NCI-H226 (cell line): ENCODE measurements at regions not wholly inside any gene's neighbourhood (a gene's known extent, or its start where the extent isn't known, plus 50 kb on each side); places are given as distances from the start of the nearest gene placed in this dataset.
"Not testable (repeated sequence)": the region's sequence is repeated elsewhere in the genome, so short reads cannot be mapped to it uniquely, and the experiment has no call there.

Experiments
- DNase-seq: peaks from one replicate; pipeline ENCODE4 v3.0.0-alpha.2; 2015

GRCh38 chr5:44252545-44252944, 136.7 kb downstream of the FGF10 start:
- DNase-seq: peak; percentile 12

- DNase-seq: no peak
Observed at GRCh38 chr5:44246986-44247385, 142.2 kb downstream of the FGF10 start.

DNA sequence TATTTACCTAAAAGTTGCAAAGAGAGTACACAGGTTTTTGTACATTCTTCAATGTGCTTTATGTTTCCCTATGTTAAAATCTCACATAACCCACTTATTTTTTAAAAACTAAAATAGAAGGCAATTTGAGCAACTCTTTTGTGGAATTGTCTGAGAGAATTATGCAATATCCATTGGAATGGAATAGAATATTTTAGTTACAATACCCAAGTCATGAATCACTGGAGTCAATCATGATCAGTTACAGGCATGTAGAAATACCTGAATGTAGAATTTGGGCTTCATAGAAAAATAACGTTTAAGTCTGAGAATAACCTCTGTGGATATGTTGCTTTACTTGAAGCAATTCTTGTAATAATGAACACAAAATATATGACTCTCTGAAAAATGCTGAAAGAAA, 143.3 kb downstream of the FGF10 start:
- DNase-seq: no peak

GRCh38 chr5:44242791-44243190, 146.4 kb downstream of the FGF10 start:
- no peak for DNase-seq

GRCh38 chr5:44236040-44236439, 153.2 kb downstream of the FGF10 start:
- DNase-seq: no peak

DNA sequence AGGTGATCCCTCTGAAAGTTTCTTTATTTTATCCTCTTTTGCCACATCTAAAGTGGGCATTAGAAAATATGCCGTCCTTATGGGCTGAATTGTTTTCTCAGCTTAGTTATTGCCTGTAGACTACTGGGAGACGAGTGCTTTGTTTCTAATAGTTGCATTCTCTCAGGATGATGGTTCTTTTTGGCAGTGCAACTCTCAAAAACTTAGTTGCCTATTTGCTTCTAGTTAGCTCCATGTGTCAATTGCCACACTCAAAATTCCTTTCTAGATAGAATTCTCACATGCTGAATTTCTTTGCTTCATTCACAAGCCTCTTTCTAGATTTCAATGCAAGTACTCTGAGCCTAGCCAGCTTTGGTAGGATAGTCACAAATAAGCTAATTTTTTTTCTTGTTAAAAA, 155.5 kb downstream of the FGF10 start:
- no peak for DNase-seq

GRCh38 chr5:44225231-44226160, 163.7 kb downstream of the FGF10 start:
- no peak for DNase-seq

GRCh38 chr5:44199408-44199807, 189.8 kb downstream of the FGF10 start:
- no peak for DNase-seq

DNA sequence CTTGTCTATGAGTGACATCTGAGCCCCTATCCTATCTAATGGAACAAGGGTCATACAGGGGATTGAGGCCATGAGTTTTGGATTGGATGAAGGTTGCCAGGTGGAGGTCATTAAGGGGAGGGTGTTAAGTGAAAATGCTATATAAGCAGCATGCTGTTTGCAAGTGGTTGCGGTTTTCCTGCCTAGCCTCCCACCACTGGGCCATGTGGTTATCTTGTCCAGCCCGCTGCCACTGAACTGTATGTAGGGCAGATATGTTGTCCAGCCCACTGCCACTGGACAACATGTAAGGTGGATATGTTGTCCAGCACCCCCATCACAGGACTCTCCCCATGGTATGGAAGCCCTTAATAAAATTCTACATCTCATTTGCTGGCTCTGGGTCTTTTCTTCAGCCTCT, 200.0 kb downstream of the FGF10 start:
- no peak for DNase-seq

DNA sequence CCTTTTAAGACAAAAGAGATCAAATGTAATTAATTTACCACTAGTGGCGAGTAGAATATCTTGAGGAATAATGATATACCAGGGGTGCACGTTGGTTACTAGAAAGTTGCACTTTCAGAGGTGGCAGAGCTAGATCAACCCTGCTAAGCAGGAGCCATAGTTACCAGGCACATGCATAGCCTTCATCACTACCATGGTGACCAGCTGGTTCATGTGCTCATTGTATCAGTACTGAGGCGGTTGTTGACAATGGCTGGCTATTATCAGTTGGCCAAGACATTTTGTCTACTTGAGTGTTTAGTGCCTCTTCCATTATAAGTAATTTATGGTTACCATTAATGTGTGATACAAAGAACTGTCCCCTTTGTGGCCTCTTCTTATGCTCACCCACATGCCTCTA, 201.2 kb downstream of the FGF10 start:
- DNase-seq: no peak

DNA sequence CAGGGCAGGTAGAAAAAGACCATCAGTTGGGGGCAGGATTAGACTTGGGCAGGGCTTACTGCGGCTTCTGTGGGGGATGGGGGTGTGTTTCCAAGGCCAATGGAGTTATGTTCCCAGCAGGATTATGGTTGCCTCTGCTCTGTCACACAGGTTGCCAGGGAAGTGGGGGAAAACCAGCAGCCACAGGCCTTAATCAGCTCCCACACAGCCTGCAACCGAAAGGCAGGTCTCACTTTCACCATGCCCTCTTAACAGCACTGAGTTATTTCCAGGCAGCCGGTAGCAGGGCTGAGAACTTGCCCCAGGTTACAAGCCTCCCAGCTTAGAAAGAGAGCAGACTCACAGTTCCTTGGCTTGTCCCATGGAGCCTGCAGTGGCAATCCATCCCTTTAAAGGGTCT, 205.5 kb downstream of the FGF10 start:
- DNase-seq: no peak

GRCh38 chr5:44183312-44183711, 205.9 kb downstream of the FGF10 start:
- no peak for DNase-seq

GRCh38 chr5:44178414-44178813, 210.8 kb downstream of the FGF10 start:
- peak; percentile 16 for DNase-seq

DNA sequence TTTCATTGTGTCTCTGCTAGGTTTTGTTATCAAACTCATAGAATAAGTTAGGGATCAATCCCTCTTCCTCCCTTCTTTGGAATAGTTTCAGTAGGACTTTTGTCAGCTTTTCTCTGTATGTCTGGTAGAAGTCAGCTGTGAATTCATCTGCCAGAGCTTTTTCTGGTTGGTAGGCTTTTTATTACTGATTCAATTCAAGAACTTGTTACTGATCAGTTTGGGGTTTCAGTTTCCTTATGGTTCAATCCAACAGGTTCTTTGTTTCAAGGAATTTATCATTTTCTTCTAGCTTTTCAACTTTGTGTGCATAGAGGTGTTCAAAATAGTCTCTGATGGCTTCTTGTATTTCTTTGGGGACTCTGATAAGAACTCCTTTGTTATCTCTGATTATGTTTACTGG, 221.7 kb downstream of the FGF10 start:
- no peak for DNase-seq

GRCh38 chr5:44160369-44160768, 228.9 kb downstream of the FGF10 start:
- no peak for DNase-seq

GRCh38 chr5:44150075-44150723, 239.0 kb downstream of the FGF10 start:
- no peak for DNase-seq

GRCh38 chr5:44117947-44118346, 271.3 kb downstream of the FGF10 start:
- DNase-seq: not testable (repeated sequence)

- not testable (repeated sequence) for DNase-seq
Observed at GRCh38 chr5:44108232-44108631, 281.0 kb downstream of the FGF10 start.

DNA sequence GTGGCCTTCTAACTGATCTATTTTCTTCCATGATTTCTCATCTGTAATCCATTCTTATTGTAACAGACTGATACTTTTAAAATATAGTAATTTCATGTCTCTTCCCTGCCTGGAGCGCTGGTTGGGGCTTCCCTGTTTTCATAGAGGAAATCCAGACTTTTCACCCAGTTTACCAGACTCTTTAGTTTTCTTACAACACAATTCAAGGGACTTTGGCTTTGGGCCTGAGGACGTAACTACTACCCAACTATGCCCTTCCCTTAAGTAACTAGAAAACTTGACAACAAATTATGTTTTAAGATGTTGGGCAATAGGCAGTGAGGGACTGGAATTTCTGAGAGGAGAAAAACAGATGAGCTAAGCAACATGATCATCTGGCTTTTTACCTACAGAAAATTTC, 289.6 kb downstream of the FGF10 start:
- no peak for DNase-seq

DNA sequence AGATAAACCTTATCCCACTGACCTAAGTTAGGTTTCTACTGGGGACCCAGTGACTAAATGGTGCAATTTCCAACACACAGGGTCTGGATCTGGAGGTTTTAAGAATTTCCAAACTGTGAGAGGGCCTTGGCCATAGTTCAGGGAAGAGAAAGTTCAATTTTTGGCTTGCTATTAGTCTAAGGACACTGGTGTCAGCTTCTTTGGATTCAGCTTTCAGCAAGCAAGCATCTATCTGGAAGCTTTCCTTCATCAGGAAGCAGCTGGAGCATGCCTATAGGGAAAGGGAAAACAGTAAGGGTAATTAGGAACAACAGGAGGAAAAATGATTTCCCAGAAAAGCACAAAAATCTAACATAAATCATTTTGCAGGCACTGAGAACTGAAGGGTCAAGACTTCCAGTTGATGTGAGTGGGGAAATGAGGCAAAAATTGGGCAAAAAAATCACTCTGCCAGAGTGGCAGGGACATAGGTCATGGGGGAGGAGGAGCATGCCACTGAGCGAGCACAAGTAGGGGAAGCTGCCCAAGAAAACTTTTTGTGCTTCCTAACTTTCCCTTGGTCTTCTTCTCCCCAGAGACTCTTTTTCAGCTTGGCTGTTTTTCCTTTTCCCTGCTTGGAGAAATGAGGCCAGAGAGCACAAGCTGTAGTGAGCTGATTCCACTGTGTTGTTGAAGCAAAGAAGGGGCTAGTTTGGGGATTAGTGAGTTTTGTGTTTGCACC, 299.6 kb downstream of the FGF10 start:
- DNase-seq: no peak

DNA sequence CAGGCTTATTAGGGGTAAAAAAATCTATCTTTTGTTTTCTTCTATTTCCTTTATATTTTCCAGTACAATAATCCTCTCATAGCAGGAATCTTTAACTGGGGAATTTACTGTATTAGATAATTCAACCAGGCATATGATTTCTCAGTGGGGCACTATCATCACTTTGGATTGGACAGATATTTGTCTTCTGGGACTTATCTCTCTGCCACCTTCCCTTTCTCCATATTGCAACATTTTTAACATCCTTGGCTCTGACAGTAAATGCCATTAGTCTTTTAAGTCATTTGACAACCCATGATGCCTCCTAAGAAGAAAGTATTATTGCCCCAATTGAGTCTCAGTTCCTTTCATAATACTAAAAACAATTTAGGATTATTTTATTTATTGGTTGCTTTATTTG, 304.1 kb downstream of the FGF10 start:
- peak; percentile 4 for DNase-seq

DNA sequence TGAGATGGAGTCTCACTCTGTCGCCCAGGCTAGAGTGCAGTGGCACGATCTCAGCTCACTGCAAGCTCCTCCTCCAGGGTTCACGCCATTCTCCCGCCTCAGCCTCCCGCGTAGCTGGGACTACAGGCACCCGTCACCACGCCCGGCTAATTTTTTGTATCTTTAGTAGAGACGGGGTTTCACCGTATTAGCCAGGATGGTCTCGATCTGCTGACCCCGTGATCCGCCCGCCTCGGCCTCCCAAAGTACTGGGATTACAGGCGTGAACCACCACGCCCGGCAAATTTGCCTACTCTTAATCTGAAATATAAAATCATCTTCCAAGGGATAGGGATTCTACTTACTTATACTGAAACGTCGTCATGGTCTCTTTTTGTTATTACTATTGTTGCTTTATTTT, 314.7 kb downstream of the FGF10 start:
- not testable (repeated sequence) for DNase-seq

DNA sequence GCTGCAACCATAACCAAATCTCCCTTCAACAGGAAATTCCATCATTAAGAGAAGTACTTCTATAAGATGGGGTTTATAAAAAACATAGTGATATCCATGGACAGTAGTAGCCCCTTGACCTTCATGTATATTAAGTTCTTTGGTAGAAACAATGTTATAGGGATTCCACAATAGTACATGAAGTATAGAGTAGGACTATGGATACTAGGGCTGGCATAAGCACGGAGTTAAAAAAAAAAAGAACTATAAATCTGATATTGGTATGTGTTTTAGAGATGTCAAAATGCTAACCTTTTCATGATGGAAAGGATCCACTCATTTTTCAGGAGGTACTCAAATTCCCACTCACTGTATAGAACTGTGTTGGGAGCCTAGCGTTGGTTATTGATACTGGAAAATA, 337.6 kb downstream of the FGF10 start:
- DNase-seq: no peak
